Left lobe of liver (tissue), 2 donors: ENCODE measurements at regions not wholly inside any gene's neighbourhood (a gene's known extent, or its start where the extent isn't known, plus 50 kb on each side); places are given as distances from the start of the nearest gene placed in this dataset.
A peak's percentile ranks its signal among the peaks of the same experiment; 100 is the strongest.

Experiments
- ATAC-seq: fragments of 200-7000 bp; cut with Tn5 transposase; one replicate; pipeline ENCODE4 v1.9.1; 2020; ENCODE audit warnings: mild to moderate bottlenecking, moderate library complexity
- DNase-seq: peaks from one replicate; pipeline ENCODE4 v3.0.0-alpha.2; 2020; ENCODE audit warnings: low spot score
- donor health status: DM: no; HTN: no; CAD: no; lungs with moderate emphysema.
- donor health status: DM: no; HTN: yes; CAD: no.

DNA sequence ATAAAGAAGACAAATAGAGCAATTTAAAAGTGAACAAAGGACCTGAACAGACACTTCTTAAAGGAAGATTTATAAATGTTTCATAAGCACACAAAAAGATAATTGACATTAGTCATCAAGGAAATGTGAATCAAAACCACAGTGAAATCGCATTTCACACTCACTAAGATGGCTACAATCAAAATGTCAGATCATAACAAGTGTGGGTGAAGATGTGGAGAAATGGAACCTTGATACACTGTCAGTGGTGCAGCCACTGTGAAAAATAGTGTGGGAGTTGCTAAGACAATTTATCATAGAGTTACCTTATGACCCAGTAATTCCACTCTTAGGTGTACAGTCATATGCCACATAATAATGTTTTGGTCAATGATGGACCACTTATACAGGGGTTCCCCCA is 54.5 kb upstream of the HTR4 start:
- ATAC-seq (no peak), DNase-seq (no peak)

DNA sequence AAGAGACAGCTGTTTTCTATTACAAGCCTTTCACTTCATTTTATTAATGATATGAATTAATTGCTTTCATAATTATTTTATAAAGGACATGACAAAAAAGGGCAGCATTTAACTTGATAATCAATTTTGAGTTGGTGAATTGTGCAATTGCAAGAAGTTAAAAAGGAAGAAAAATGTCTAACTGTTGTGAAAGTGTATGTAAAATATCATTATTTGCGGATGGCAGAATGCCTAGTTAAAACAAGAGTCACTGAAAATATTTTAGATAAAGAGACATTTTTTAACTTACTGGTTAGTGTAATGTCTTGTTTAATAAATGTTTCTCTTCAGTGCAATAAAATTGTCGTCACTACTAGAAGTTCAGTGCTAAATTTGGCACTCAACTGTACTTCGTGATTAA is 57.6 kb upstream of the HTR4 start:
- ATAC-seq (no peak), DNase-seq (no peak)

DNA sequence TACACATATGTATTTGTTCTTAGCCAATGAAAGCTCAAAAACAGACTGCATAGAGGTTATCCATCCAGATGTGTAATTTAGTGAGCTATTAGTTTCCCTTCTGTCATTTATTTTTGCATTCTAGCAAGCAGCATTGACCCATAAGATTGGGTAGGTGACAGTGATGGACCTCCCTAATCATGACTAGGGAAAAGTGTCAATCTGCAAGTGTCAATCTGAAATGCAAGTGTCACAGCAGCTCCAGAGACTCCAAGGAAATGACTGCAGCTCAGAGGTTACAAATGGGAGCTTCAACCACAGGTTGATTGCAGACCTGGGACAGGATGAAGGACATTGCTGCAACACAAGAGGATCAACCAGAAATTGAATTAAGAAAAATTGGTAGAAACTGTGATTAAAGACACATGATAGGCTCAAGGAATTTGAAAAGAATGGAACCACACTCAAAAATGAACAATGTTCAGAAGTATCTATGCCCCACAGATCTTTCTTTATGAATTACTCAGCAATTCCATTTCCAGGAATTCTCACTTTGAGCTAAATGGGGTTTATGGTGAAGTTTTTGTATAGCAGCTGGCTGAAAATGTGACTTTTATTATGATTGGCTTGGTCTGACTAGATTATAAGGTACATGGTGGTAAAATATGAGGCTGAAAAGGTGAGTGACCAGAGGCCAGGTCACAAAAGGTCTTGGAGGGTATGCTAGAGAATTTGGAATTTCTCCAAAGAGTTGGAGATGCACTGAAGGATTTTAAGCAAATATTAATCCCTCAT is 59.6 kb upstream of the HTR4 start:
- ATAC-seq = no peak
- no peak for DNase-seq

- ATAC-seq (no peak), DNase-seq (no peak)
Observed at GRCh38 chr5:148716716-148717115, 62.4 kb upstream of the HTR4 start.

DNA sequence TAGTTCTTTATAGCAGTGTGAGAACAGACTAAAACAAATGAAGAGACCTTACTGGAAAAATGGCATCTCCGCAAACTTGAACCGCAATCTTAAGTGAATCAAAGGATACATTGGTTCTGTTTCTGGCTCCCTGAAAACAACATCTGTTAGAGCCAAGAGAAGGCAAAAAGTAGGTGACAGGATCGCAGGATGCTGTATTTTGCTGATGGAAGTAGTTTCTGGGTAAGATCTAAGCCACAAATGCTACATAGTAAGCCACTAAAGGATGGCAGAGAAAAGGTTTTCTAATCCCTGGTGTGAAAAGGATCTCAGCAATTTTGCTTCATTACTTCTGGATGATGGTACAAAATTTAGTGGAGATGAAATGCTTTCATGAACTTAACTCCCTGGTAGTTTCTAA is 63.3 kb upstream of the HTR4 start:
- DNase-seq (no peak), ATAC-seq (no peak)

- no peak for DNase-seq
- no peak for ATAC-seq
Observed at GRCh38 chr5:148719605-148720004, 65.3 kb upstream of the HTR4 start.

DNA sequence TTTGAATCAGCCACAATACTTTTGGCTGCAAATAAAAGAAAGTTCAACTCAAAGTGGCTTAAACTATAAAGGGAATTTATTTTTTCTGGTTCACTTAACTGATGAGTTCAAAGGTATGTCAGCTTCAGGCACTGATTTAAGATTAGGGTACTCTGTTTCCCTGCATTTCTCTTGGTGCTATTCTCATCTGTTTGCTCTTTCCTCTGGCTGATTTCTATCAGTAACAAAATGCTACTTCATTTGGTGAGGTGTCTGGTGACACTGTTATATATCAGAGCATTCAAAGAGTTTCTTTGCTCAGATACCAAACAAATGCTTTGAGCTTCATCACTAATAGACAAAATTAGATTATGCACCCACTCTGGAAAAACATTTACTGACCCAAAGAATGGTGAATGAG is 65.9 kb upstream of the HTR4 start:
- ATAC-seq = no peak
- no peak for DNase-seq

DNA sequence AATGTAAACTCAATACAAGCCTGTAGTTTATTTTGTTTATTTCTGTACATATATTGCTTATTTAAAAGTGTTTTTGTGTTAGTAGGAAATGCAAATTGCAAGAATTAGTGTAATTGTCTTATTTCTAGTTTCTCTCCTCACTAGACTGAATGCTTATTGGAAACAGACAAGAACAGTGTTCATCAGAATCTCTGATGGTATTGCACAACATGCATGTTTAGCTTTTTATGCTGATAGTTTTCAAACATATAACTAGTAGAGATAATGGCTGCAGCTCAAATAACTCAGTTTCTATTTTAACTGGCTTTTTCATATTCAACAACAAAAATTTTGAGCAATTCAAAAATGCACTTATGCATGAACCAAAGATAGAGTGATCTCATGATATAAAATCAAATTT is 68.8 kb upstream of the HTR4 start:
- no peak for DNase-seq
- ATAC-seq = no peak

DNA sequence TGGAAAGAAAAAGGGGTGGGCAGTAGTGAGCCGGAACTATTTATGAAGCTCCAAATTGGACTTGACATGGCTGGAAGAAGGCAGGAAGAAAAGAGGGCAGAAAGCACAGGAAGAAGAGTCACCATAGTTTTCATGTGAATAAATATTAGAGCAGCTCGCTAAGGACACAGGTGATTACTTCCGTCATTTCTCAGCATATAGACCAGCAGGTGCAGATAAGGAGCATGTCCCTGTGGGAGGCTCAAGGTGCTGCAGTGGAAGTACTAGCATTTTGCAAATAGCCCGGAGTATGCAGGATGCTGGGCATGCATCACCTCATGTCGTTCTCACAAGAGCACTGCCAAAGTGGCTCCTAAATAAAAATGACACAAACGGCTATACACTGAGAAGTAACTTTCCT is 71.3 kb upstream of the HTR4 start:
- ATAC-seq = no peak
- no peak for DNase-seq

- ATAC-seq (peak; percentile 23), DNase-seq (no peak)
Observed at GRCh38 chr5:148729182-148729581, 74.9 kb upstream of the HTR4 start.

- DNase-seq (no peak), ATAC-seq (no peak)
Observed at GRCh38 chr5:148730270-148730669, 75.9 kb upstream of the HTR4 start.

DNA sequence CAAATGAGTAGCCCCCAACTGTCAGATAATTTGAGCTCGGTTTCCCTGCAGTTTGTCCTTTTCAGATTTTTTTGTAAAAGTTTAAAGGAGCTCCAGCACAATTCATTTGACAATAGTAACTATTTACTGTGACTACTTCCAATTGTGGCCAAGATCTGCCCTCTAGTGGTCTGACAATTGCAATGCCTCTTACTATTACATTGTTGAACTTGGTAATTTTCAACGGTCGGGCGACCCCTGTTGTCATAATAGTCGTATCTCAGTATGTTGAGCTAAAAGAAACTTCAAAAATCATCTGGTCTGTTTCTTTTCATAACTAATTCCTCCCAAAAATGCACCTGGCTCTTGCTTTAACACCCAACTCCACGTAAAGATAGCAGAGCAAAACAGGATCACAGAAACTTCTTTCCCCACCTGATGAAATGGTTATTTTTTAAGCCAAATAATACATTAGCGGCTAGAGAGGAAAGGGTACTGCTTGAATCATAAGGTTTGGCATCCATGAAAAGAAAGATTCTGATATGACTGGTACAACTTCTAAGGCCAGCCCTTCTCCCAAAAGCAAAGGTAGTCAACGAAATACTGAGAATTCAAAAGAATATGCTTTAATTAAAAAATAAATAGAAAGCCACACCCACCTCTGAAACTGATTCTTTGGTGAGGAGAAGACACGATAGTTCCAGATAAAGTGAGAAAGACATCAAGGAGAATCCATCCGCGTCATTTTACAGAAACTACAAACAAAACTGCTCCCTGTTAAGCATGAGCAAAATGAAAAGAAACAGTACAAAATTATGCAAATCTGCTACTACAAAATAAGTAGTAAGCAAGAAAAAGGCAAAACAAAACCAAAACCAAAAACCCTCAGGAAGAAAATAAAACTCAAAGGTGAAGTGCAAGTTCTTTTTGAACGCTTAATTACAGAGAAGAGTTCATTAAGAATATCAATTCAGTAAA is 76.9 kb upstream of the HTR4 start:
- ATAC-seq (peak; percentile 98), DNase-seq (peak; percentile 73)

DNA sequence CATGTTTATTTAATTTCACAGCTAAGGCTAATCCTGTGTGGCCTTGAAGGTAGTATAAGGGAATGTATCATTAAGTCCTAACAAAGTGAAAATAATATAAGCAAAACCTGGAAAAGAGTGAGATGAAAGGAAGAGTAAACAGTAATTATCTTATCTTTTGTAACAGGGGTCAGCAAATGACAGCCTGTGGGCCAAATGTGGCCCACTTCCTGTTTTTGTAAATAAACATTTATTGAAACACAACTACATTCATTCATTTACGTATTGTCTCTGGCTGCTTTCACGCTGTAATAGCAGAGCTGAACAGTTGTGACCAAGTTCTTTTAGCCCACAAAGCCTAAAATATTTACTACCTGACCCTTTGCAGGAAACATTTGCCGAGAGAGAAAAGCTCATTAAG is 78.4 kb upstream of the HTR4 start:
- ATAC-seq (no peak), DNase-seq (no peak)

GRCh38 chr5:148733601-148734438 is 79.5 kb upstream of the HTR4 start:
- DNase-seq (peak; percentile 76), ATAC-seq (peak; percentile 73)

DNA sequence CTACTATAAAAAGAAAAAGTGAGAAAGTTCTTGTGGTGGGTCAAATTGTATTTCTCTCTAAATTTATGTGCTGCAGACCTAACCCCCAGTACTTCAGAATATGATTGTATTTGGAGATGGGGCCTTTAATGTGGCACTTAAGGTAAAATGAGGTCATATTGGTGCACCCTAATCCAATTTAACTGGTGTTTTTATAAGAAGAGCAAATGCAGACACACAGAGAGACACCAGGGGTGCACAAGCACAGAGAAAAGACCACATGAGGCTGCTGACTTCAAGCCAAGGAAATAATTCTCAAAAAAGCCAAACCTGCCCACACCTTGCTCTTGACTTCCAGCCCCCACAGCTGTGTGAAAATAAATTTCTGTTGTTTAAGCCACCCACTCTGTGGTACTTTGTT is 80.2 kb upstream of the HTR4 start:
- no peak for ATAC-seq
- DNase-seq = no peak

DNA sequence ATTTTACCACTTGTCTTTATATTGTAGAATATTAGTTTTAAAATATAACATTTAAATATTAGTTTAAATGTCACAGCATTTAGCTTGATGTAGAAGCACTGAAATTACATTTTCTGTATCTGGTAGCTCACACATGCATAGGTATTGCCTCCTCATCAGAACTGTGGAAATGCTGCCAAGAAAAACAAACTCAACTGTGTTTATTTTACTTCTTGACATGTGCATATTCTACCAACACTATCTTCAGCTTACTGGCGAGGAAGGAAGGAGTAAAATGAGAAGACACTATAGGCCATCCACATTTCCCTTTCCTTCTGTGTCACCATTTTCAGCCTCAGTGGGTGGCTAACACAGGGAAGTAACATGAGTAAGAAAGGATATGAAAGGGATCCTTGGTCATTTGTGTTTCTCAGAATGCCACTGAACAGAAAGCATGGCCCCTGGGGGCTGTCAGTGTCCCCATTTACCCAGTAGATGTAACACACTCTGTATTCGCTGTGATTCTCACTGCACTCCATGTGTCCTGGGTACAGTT is 81.0 kb upstream of the HTR4 start:
- DNase-seq = no peak
- no peak for ATAC-seq

- ATAC-seq = peak; percentile 65
- no peak for DNase-seq
Observed at GRCh38 chr5:148739023-148739422, 84.7 kb upstream of the HTR4 start.

- peak; percentile 71 for DNase-seq
- peak; percentile 73 for ATAC-seq
Observed at GRCh38 chr5:148739524-148739923, 85.2 kb upstream of the HTR4 start.

DNA sequence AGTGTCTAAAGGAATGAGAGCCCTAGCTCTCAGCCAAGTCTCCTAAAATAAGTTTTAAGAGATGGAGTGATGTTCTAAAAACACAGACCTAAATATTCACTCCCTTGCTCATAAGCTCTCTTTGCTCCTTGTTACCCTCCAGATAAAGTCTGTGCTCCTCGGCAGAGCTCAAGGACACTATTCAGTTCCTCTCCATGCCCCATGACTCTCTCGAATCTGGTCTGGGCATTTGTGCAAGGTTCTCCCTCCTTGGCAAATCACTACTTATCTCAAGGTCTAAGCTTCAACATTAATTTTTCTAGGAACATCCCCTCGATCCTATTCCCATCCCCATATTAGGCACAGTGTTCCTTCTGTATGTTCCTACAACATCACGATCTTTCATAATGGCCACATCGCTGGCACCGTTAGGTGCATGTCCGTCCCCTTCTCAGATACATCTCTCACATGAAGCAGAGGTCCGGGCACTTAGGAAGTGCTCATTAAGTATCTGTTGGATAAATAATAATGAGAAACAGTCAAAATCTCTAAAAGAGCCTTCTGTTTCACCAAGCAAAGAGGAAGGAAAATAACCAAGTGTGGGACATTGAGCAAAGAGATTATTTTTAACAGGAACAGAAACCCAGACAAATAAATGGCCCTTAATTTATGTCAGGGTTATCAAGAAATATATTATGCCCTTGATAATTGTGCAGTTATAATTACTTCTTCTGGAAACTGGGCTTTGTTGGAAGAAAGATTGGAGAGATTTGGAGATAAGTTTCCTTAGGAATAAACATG is 85.9 kb upstream of the HTR4 start:
- DNase-seq (no peak), ATAC-seq (no peak)
